Suprapubic skin (tissue), 4 donors: ENCODE measurements at regions not wholly inside any gene's neighbourhood (a gene's known extent, or its start where the extent isn't known, plus 50 kb on each side); places are given as distances from the start of the nearest gene placed in this dataset.

Experiments
- EP300 ChIP-seq: sonication (generic); formaldehyde crosslinking; IDR thresholded peaks from one replicate; pipeline ENCODE4 v1.6.1; 2017; ENCODE audit warnings: antibody characterized with exemption
- POLR2A ChIP-seq, 2 donors: fragments of 450-650 bp; IDR thresholded peaks; one replicate each; pipeline ENCODE4 v1.6.1; 2017; ENCODE audit warnings: antibody characterized with exemption in 2 of 2, mild to moderate bottlenecking in 2 of 2, moderate library complexity in 2 of 2
- POLR2AphosphoS5 ChIP-seq, 3 donors: sonication (generic); formaldehyde crosslinking; IDR thresholded peaks; one replicate each; pipeline ENCODE4 v1.6.1; 2017; ENCODE audit warnings: antibody characterized with exemption in 3 of 3
- TF ChIP-seq, protein P1 (sequence below), 2 donors: fragments of 200-600 bp in 1 of 2; fragments of 450-650 bp in 1 of 2; sonication (generic) in 1 of 2; IDR thresholded peaks; one replicate each; pipeline ENCODE4 v1.5.1; 2016 to 2019; ENCODE audit warnings: antibody characterized with exemption in 2 of 2, mild to moderate bottlenecking in 1 of 2, moderate library complexity in 1 of 2

DNA sequence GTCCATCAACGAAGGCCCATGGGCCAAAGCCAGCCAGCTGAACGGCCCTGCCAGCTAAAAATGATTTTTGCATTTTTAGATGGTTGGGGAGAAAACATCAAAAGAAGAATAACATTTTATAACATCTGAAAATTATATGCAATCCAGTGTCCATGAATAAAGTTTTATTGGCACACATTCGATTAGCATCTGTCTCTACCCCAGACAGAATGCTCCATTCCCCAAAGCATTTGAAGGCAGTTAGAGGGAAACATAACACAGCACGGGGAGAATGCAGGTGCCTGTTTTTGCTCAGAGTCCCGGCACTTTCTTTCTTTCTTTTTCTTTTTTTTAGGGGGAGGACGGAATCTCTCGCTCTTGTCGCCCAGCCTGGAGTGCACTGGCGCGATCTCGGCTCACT, 110.7 kb downstream of the ZNF664 start:
- TF ChIP-seq, protein P1, sequence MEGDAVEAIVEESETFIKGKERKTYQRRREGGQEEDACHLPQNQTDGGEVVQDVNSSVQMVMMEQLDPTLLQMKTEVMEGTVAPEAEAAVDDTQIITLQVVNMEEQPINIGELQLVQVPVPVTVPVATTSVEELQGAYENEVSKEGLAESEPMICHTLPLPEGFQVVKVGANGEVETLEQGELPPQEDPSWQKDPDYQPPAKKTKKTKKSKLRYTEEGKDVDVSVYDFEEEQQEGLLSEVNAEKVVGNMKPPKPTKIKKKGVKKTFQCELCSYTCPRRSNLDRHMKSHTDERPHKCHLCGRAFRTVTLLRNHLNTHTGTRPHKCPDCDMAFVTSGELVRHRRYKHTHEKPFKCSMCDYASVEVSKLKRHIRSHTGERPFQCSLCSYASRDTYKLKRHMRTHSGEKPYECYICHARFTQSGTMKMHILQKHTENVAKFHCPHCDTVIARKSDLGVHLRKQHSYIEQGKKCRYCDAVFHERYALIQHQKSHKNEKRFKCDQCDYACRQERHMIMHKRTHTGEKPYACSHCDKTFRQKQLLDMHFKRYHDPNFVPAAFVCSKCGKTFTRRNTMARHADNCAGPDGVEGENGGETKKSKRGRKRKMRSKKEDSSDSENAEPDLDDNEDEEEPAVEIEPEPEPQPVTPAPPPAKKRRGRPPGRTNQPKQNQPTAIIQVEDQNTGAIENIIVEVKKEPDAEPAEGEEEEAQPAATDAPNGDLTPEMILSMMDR (IDR thresholded peaks at IDR 0.05), result no peak
- TF ChIP-seq POLR2A (IDR thresholded peaks at IDR 0.05) (no peak), POLR2AphosphoS5 (IDR thresholded peaks at IDR 0.05) (no peak), EP300 (no peak)
